ENCODE measurements at regions not wholly inside any gene's neighbourhood (a gene's known extent, or its start where the extent isn't known, plus 50 kb on each side); places are given as distances from the start of the nearest gene placed in this dataset.

GRCh38 chr1:234725177-234726132, 115.5 kb upstream of the IRF2BP2 start:
- Histone ChIP-seq H3K27ac (peak overlapping the region; percentile 98 to 99), H3K9me3 (no peaks in the 10 kb centered on the region), H3K27me3 (no peaks in the 10 kb centered on the region), H3K4me1 (peaks cover 35 to 50% of the 10 kb centered on the region in 2 donors), H3K36me3 (no peaks in the 10 kb centered on the region), H3K4me3 (peak overlapping the region in 1 of 3 donors; percentile 48)
- peak; percentile 68 to 76 for DNase-seq (ENCODE audit: low spot score in 2 of 2)
- TF ChIP-seq POLR2A (IDR thresholded peaks at IDR 0.05): no peak
- no peak for TF ChIP-seq CTCF (IDR thresholded peaks at IDR 0.05)
- TF ChIP-seq POLR2AphosphoS5 (IDR thresholded peaks at IDR 0.05): peak in 1 of 3 donors; percentile 16
- intact Hi-C loops (cut with DNase I; ENCODE audit: low total_unique reads): loop anchor here (10.0 kb wide), 1 partner anchor 199 kb away; no protein-coding TSS in a partner anchor

- peaks cover 35 to 50% of the 10 kb centered on the region in 2 donors for H3K4me1 ChIP-seq
- H3K4me3 ChIP-seq: peak overlapping the region in 2 of 3 donors; percentile 31 to 48
- no peak for TF ChIP-seq CTCF (IDR thresholded peaks at IDR 0.05)
- no peak for TF ChIP-seq POLR2A (IDR thresholded peaks at IDR 0.05)
- TF ChIP-seq POLR2AphosphoS5 (IDR thresholded peaks at IDR 0.05): peak in 1 of 3 donors; percentile 28
- intact Hi-C loops (cut with DNase I; ENCODE audit: low total_unique reads): loop anchor here (10.0 kb wide), 1 partner anchor 200 kb away; no protein-coding TSS in a partner anchor
- DNase-seq (ENCODE audit: low spot score in 2 of 2): peak in 1 of 2 donors; percentile 79
- no peaks in the 10 kb centered on the region for H3K9me3 ChIP-seq
- H3K36me3 ChIP-seq: no peaks in the 10 kb centered on the region
- H3K27me3 ChIP-seq: no peaks in the 10 kb centered on the region
- H3K27ac ChIP-seq: peak overlapping the region; percentile 98 to 99
These were observed 114.7 kb upstream of the IRF2BP2 start for GRCh38 chr1:234724516-234725176.

GRCh38 chr1:234722904-234723720, 113.1 kb upstream of the IRF2BP2 start:
- TF ChIP-seq CTCF (IDR thresholded peaks at IDR 0.05) (peak in 2 of 3 donors; percentile 8 to 12), POLR2AphosphoS5 (IDR thresholded peaks at IDR 0.05) (peak; percentile 39 to 88 (median 72)), POLR2A (IDR thresholded peaks at IDR 0.05) (no peak)
- Histone ChIP-seq H3K36me3 (no peaks in the 10 kb centered on the region), H3K4me3 (peak overlapping the region in 2 of 3 donors; percentile 10 to 32), H3K4me1 (peaks cover 35 to 50% of the 10 kb centered on the region in 2 donors), H3K27ac (peak overlapping the region; percentile 98 to 99), H3K27me3 (no peaks in the 10 kb centered on the region), H3K9me3 (no peaks in the 10 kb centered on the region)
- DNase-seq (ENCODE audit: low spot score in 2 of 2): peak; percentile 66 to 78
- intact Hi-C loops (cut with DNase I; ENCODE audit: low total_unique reads): loop anchor here (1.0 to 10.0 kb wide), 3 partner anchors 114 to 344 kb away; no protein-coding TSS in a partner anchor

- intact Hi-C loops (cut with DNase I; ENCODE audit: low total_unique reads): loop anchor here (2.0 to 10.0 kb wide), 2 partner anchors 113 to 203 kb away; no protein-coding TSS in a partner anchor
- DNase-seq (ENCODE audit: low spot score in 2 of 2): no peak
- Histone ChIP-seq H3K4me3 (peak overlapping the region in 2 of 3 donors; percentile 10 to 43), H3K36me3 (no peaks in the 10 kb centered on the region), H3K27me3 (no peaks in the 10 kb centered on the region), H3K9me3 (no peaks in the 10 kb centered on the region), H3K4me1 (peaks cover 35 to 46% of the 10 kb centered on the region in 2 donors), H3K27ac (peak overlapping the region; percentile 98 to 99)
- TF ChIP-seq POLR2AphosphoS5 (IDR thresholded peaks at IDR 0.05) (no peak), CTCF (IDR thresholded peaks at IDR 0.05) (no peak), POLR2A (IDR thresholded peaks at IDR 0.05) (no peak)
These were observed 112.3 kb upstream of the IRF2BP2 start for GRCh38 chr1:234722270-234722704.

Measured in breast epithelium (tissue), 4 donors.